AG04449 (cell line): ENCODE measurements at regions not wholly inside any gene's neighbourhood (a gene's known extent, or its start where the extent isn't known, plus 50 kb on each side); places are given as distances from the start of the nearest gene placed in this dataset.

ENCODE experiments used
- CTCF ChIA-PET: fragments of 350-600 bp; formaldehyde crosslinking; extraction: SDS; loops from one replicate; lab custom pipeline; 2021; ENCODE audit warnings: antibody characterized with exemption; lab: Yijun Ruan, JAX
- POLR2A ChIA-PET: fragments of 400-600, 350-600 bp; formaldehyde crosslinking; extraction: SDS; loops from one replicate; lab custom pipeline; 2020; ENCODE audit warnings: antibody characterized with exemption, inconsistent platforms; lab: Yijun Ruan, JAX
- DNase-seq: peaks from one replicate; pipeline ENCODE4 v3.0.0-alpha.2; 2010; ENCODE audit warnings: low read depth, low spot score
- H3K4me3 ChIP-seq: 2 replicates; pipeline ENCODE4 v1.5.1; 2011; ENCODE audit warnings: low read depth, mild to moderate bottlenecking, control low read depth, low read length
- TF ChIP-seq, protein P1 (sequence below): IDR thresholded peaks from one replicate; pipeline ENCODE4 v1.5.1; 2011; ENCODE audit warnings: mild to moderate bottlenecking, moderate library complexity, low read length, control low read depth, inconsistent platforms; ENCODE audit not compliant: insufficient read depth; ENCODE audit errors: missing control alignments

DNA sequence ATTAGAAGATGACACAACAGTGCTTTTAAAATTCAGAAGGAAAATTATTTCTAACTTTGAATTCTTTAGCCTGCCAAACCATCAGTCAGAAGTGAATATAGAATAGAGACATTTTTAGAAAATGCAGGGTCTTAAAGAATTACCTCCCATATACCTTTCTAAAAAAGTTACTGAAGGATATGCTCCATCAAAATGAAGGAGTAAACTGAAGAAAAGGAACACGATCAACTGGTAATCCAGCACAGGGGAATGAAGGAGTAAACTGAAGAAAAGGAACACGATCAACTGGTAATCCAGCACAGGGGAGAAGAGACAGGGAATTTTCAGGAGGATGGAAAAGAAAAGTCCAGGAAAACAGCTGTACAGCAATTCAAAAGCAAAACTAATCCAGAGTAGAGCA is 75.4 kb upstream of the LDLRAD3 start:
- DNase-seq, result no peak
- CTCF ChIA-PET, result interaction anchor here (0.7 to 1.1 kb wide), 2 partner anchors 9 to 98 kb away, joined by 3 read pairs; no protein-coding TSS in a partner anchor
- POLR2A ChIA-PET, result no interaction called here
- TF ChIP-seq, protein P1, sequence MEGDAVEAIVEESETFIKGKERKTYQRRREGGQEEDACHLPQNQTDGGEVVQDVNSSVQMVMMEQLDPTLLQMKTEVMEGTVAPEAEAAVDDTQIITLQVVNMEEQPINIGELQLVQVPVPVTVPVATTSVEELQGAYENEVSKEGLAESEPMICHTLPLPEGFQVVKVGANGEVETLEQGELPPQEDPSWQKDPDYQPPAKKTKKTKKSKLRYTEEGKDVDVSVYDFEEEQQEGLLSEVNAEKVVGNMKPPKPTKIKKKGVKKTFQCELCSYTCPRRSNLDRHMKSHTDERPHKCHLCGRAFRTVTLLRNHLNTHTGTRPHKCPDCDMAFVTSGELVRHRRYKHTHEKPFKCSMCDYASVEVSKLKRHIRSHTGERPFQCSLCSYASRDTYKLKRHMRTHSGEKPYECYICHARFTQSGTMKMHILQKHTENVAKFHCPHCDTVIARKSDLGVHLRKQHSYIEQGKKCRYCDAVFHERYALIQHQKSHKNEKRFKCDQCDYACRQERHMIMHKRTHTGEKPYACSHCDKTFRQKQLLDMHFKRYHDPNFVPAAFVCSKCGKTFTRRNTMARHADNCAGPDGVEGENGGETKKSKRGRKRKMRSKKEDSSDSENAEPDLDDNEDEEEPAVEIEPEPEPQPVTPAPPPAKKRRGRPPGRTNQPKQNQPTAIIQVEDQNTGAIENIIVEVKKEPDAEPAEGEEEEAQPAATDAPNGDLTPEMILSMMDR, result no peak
- H3K4me3 ChIP-seq, result no peak overlapping the region

DNA sequence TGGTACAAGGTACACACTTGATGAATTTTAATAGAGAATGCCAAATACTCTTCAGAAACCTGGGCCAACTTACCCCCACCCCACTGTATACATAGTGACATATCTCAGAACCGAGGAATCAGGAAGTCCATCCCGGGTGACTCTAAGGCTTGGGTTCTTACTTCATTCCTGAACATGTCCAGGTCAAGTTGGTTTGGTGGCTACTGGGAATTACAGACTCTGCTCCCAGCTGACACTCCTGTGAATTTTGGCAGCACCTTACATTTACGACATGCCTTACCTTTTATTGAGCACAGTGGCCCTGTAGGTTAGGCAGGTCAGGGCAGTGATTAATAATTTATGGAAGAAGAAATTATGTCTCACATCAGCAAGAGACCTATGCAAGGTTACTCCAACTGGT is 70.1 kb upstream of the LDLRAD3 start:
- POLR2A ChIA-PET, result no interaction called here
- H3K4me3 ChIP-seq, result no peak overlapping the region
- no peak for DNase-seq
- CTCF ChIA-PET, result no interaction called here
- TF ChIP-seq, protein P1, result no peak

DNA sequence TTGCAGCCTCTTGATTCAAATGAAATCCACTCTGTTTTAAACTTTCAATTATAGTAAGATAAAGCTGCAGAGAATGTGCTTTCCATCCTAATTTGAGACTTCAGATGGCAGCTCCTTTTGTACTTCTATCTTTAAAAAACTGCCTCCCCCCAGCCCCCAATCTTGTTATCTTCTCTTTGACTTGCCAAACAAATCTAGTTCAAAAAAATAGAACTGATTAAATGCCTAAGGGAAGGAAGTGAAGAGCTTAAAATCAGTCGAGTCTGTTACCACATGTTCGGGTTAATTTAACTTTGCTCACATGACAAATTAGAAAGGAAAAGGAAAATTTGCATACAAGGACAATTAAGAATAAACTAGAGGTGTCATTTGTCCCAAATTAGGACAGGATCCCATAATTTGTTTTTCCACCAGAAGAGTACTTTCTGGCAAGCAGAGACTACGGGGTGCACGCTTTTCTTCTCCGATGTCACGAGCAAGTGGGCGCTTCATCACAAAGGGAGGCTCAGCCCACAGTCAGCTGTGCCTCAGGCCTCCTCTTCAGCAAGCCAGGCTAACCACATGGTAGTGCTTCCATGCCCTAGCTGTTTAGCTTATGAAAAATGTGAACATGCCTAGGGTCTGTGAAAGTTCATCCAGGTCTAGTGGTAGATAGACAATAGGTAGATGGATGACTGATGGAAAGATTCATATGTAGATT is 69.0 kb upstream of the LDLRAD3 start:
- TF ChIP-seq, protein P1, result no peak
- ChIA-PET CTCF (no interaction called here), POLR2A (no interaction called here)
- H3K4me3 ChIP-seq, result no peak overlapping the region
- DNase-seq, result no peak

DNA sequence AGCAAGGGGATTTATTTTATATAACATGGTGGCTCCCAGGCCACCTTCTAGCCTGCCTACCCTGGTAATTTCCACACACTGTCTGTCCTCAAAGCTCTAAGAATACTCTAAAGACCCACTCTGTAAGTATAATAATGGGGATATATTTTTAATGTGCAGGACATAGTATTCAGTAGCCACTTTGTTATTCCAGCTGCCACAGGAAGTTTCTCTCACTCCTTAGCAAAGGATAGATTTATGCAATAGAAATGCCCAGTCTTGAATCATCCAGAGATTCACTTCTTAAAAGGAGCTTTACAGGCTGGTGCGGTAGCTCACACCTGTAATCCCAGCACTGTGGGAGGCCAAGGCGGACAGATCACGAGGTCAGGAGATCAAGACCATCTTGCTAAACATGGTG is 68.4 kb upstream of the LDLRAD3 start:
- TF ChIP-seq, protein P1, result no peak
- POLR2A ChIA-PET, result no interaction called here
- H3K4me3 ChIP-seq, result no peak overlapping the region
- DNase-seq, result no peak
- CTCF ChIA-PET, result interaction anchor here (1.6 kb wide), 1 partner anchor 53 kb away, joined by 8 read pairs; no protein-coding TSS in a partner anchor

GRCh38 chr11:35876786-35877185 is 67.1 kb upstream of the LDLRAD3 start:
- no peak for DNase-seq
- ChIA-PET CTCF (interaction anchor here (1.6 kb wide), 1 partner anchor 55 kb away, joined by 8 read pairs; no protein-coding TSS in a partner anchor), POLR2A (no interaction called here)
- no peak overlapping the region for H3K4me3 ChIP-seq
- TF ChIP-seq, protein P1, result no peak

GRCh38 chr11:35878741-35879140 is 65.1 kb upstream of the LDLRAD3 start:
- ChIA-PET POLR2A (no interaction called here), CTCF (interaction anchor here (1.6 kb wide), 1 partner anchor 57 kb away, joined by 4 read pairs; no protein-coding TSS in a partner anchor)
- no peak overlapping the region for H3K4me3 ChIP-seq
- TF ChIP-seq, protein P1, result no peak
- no peak for DNase-seq
